K562 (cell line): ENCODE measurements at regions not wholly inside any gene's neighbourhood (a gene's known extent, or its start where the extent isn't known, plus 50 kb on each side); places are given as distances from the start of the nearest gene placed in this dataset.

ENCODE experiments used
- ADNP ChIP-seq: fragments of 200-800 bp; sonication (Bioruptor generic); IDR thresholded peaks from 2 replicates; pipeline ENCODE4 v1.6.1; 2016; ENCODE audit warnings: missing genetic modification characterization, missing compliant biosample characterization
- EGR1 ChIP-seq: fragments of 450-650 bp; conservative IDR thresholded peaks from 2 replicates; pipeline ENCODE4 v1.6.1; 2017; ENCODE audit warnings: mild to moderate bottlenecking
- EWSR1 ChIP-seq: fragments of 450-650 bp; IDR thresholded peaks from 2 replicates; pipeline ENCODE4 v1.6.1; 2018; ENCODE audit warnings: borderline replicate concordance, mild to moderate bottlenecking, low read depth, moderate library complexity; ENCODE audit not compliant: partially characterized antibody
- FIP1L1 ChIP-seq: fragments of 200-400 bp; formaldehyde crosslinking; IDR thresholded peaks from 2 replicates; pipeline ENCODE4 v1.6.1; 2018; ENCODE audit warnings: mild to moderate bottlenecking, low read depth, low read length; ENCODE audit not compliant: poor library complexity, severe bottlenecking
- GTF2F1 ChIP-seq: IDR thresholded peaks from 2 replicates; pipeline ENCODE4 v1.6.1; 2011; ENCODE audit warnings: low read depth, low read length, improper control_type of control experiment
- IFI16 ChIP-seq: fragments of 250-450 bp; sonication (Bioruptor Pico); IDR thresholded peaks from 2 replicates; pipeline ENCODE4 v2.1.2; 2022; ENCODE audit warnings: mild to moderate bottlenecking, inconsistent platforms
- MLX ChIP-seq, 2 experiments: fragments of 450-650 bp in 1 of 2; sonication (generic) in 1 of 2; formaldehyde crosslinking; conservative IDR thresholded peaks; 2 replicates each; pipeline versions ENCODE4 v1.4.0 to v1.8.1; 2020 to 2022; ENCODE audit warnings: mild to moderate bottlenecking in 1 of 2, missing genetic modification reagents in 1 of 2
- MYC ChIP-seq, 2 experiments: fragments of 250-450 bp in 1 of 2; sonication (Bioruptor Pico) in 1 of 2; IDR thresholded peaks; 2 replicates each; pipeline versions ENCODE4 v1.5.1 to v1.6.1; 2012 to 2021; ENCODE audit warnings: low read depth in 2 of 2, borderline replicate concordance in 1 of 2, improper control_type of control experiment in 1 of 2, low read length in 1 of 2, mild to moderate bottlenecking in 1 of 2, moderate library complexity in 1 of 2
- NCOA2 ChIP-seq, 2 experiments: fragments of 450-650 bp; IDR thresholded peaks; 2 replicates each; pipeline ENCODE4 v1.6.1; 2018; ENCODE audit warnings: mild to moderate bottlenecking in 2 of 2, moderate library complexity in 1 of 2; ENCODE audit not compliant: partially characterized antibody in 2 of 2
- PHTF2 ChIP-seq: fragments of 250-450 bp; sonication (Bioruptor Pico); IDR thresholded peaks from 2 replicates; pipeline ENCODE4 v1.5.0; 2021; ENCODE audit warnings: mild to moderate bottlenecking
- POLR2AphosphoS2 ChIP-seq: IDR thresholded peaks from 2 replicates; pipeline ENCODE4 v1.6.1; 2012; ENCODE audit warnings: low read length, improper control_type of control experiment
- PYGO2 ChIP-seq: fragments of 450-650 bp; IDR thresholded peaks from 2 replicates; pipeline ENCODE4 v1.6.1; 2016; ENCODE audit warnings: mild to moderate bottlenecking, missing genetic modification characterization, moderate library complexity, missing compliant biosample characterization
- TBL1XR1 ChIP-seq, 2 experiments: IDR thresholded peaks; 2 replicates each; pipeline ENCODE4 v1.6.1; 2012; ENCODE audit warnings: improper control_type of control experiment in 2 of 2, low read length in 2 of 2, mild to moderate bottlenecking in 1 of 2
- ZNF589 ChIP-seq: fragments of 200-800 bp; sonication (Bioruptor generic); IDR thresholded peaks from 2 replicates; pipeline ENCODE4 v1.6.1; 2016; ENCODE audit warnings: low read depth, missing genetic modification characterization, missing compliant biosample characterization
- TF ChIP-seq, protein P1 (sequence below), 2 experiments: IDR thresholded peaks; 2 replicates each; pipeline ENCODE4 v1.6.1; 2012; ENCODE audit warnings: improper control_type of control experiment in 2 of 2, low read depth in 2 of 2, low read length in 2 of 2, borderline replicate concordance in 1 of 2
- TF ChIP-seq, protein P2 (sequence below): IDR thresholded peaks from 2 replicates; pipeline ENCODE4 v1.6.1; 2011; ENCODE audit warnings: borderline replicate concordance, low read depth, mild to moderate bottlenecking, moderate library complexity, low read length; ENCODE audit not compliant: insufficient read depth, poor library complexity, severe bottlenecking
- TF ChIP-seq, protein P3 (sequence below): fragments of 450-650 bp; formaldehyde crosslinking; IDR thresholded peaks from 2 replicates; pipeline ENCODE4 v1.4.0; 2020; ENCODE audit warnings: mild to moderate bottlenecking

- TF ChIP-seq MLX (CRISPR knock-in tag; conservative IDR thresholded peaks at IDR 0.05) (no peak), GTF2F1 (no peak), EWSR1 (no peak), ZNF589 (no peak), EGR1 (no peak), MYC (IDR thresholded peaks at IDR 0.05; ENCODE audit: low read depth, low read length) (no peak), MYC (CRISPR knock-in tag; IDR thresholded peaks at IDR 0.05; ENCODE audit: borderline replicate concordance, low read depth) (no peak), POLR2AphosphoS2 (no peak), IFI16 (CRISPR knock-in tag) (no peak), TBL1XR1 (IDR thresholded peaks at IDR 0.05; ENCODE audit: low read length in 2 of 2) (0 out of 4 replicates have a peak, but pooled peaks of 1 of the 2 experiments have one; percentile 17), ADNP (tag) (no peak), FIP1L1 (no peak), PYGO2 (tag) (peak; percentile 19; the same call in 1 of the 2 replicates), NCOA2 (IDR thresholded peaks at IDR 0.05; ENCODE audit: partially characterized antibody in 2 of 2) (no peak), PHTF2 (no peak)
- TF ChIP-seq, protein P1, sequence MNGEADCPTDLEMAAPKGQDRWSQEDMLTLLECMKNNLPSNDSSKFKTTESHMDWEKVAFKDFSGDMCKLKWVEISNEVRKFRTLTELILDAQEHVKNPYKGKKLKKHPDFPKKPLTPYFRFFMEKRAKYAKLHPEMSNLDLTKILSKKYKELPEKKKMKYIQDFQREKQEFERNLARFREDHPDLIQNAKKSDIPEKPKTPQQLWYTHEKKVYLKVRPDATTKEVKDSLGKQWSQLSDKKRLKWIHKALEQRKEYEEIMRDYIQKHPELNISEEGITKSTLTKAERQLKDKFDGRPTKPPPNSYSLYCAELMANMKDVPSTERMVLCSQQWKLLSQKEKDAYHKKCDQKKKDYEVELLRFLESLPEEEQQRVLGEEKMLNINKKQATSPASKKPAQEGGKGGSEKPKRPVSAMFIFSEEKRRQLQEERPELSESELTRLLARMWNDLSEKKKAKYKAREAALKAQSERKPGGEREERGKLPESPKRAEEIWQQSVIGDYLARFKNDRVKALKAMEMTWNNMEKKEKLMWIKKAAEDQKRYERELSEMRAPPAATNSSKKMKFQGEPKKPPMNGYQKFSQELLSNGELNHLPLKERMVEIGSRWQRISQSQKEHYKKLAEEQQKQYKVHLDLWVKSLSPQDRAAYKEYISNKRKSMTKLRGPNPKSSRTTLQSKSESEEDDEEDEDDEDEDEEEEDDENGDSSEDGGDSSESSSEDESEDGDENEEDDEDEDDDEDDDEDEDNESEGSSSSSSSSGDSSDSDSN (IDR thresholded peaks at IDR 0.05; ENCODE audit: borderline replicate concordance in 1 of 2, low read depth in 2 of 2, low read length in 2 of 2) = peak in 1 of 2 experiments; percentile 56; a peak in 1 of 4 replicates
- TF ChIP-seq, protein P2, sequence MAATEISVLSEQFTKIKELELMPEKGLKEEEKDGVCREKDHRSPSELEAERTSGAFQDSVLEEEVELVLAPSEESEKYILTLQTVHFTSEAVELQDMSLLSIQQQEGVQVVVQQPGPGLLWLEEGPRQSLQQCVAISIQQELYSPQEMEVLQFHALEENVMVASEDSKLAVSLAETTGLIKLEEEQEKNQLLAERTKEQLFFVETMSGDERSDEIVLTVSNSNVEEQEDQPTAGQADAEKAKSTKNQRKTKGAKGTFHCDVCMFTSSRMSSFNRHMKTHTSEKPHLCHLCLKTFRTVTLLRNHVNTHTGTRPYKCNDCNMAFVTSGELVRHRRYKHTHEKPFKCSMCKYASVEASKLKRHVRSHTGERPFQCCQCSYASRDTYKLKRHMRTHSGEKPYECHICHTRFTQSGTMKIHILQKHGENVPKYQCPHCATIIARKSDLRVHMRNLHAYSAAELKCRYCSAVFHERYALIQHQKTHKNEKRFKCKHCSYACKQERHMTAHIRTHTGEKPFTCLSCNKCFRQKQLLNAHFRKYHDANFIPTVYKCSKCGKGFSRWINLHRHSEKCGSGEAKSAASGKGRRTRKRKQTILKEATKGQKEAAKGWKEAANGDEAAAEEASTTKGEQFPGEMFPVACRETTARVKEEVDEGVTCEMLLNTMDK = no peak
- TF ChIP-seq, protein P3, sequence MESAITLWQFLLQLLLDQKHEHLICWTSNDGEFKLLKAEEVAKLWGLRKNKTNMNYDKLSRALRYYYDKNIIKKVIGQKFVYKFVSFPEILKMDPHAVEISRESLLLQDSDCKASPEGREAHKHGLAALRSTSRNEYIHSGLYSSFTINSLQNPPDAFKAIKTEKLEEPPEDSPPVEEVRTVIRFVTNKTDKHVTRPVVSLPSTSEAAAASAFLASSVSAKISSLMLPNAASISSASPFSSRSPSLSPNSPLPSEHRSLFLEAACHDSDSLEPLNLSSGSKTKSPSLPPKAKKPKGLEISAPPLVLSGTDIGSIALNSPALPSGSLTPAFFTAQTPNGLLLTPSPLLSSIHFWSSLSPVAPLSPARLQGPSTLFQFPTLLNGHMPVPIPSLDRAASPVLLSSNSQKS (CRISPR knock-in tag) = no peak
Measured at GRCh38 chr6:28772480-28773381, 151.1 kb downstream of the TRIM27 start (continued).
